Erythroblast (primary cell): ENCODE measurements at regions not wholly inside any gene's neighbourhood (a gene's known extent, or its start where the extent isn't known, plus 50 kb on each side); places are given as distances from the start of the nearest gene placed in this dataset.

Experiments
- DNase-seq, 2 experiments: peaks; one replicate each; lab custom pipeline; 2025; lab: John Stamatoyannopoulos, UW
- GATA1 ChIP-seq: IDR thresholded peaks from 2 replicates; pipeline ENCODE4 v1.6.1; 2011; ENCODE audit warnings: low read depth, mild to moderate bottlenecking, control low read depth, low read length, moderate library complexity
- POLR2A ChIP-seq: IDR thresholded peaks from 2 replicates; pipeline ENCODE4 v1.6.1; 2011; ENCODE audit warnings: mild to moderate bottlenecking, low read length

GRCh38 chr13:109836629-109837607 is 50.5 kb upstream of the IRS2 start:
- TF ChIP-seq POLR2A (no peak), GATA1 (no peak)
- no peak for DNase-seq
